Vagina (tissue), 2 donors: ENCODE measurements at regions not wholly inside any gene's neighbourhood (a gene's known extent, or its start where the extent isn't known, plus 50 kb on each side); places are given as distances from the start of the nearest gene placed in this dataset.
A peak's percentile ranks its signal among the peaks of the same experiment; 100 is the strongest.

ENCODE experiments used
- DNase-seq, 2 donors: peaks; one replicate each; pipeline ENCODE4 v3.0.0-alpha.2; 2017; ENCODE audit errors: extremely low spot score in 2 of 2
- H3K27ac ChIP-seq: fragments of 200-600 bp; sonication (generic); one replicate; pipeline ENCODE4 v1.5.1; 2019
- H3K27me3 ChIP-seq: fragments of 200-600 bp; sonication (generic); one replicate; pipeline ENCODE4 v1.5.1; 2019
- H3K36me3 ChIP-seq, 2 donors: fragments of 200-600 bp; sonication (generic); one replicate each; pipeline ENCODE4 v1.5.1; 2017 to 2019
- H3K4me1 ChIP-seq: fragments of 200-600 bp; sonication (generic); one replicate; pipeline ENCODE4 v1.5.1; 2019
- H3K4me3 ChIP-seq, 2 donors: fragments of 200-600 bp; sonication (generic); 1 replicate in 1 of 2; 2 replicates in 1 of 2; pipeline ENCODE4 v1.5.1; 2016 to 2019
- H3K9me3 ChIP-seq: fragments of 200-600 bp; sonication (generic); one replicate; pipeline ENCODE4 v1.5.1; 2019
- CTCF ChIP-seq, 3 experiments: fragments of 450-650 bp in 2 of 3; fragments of 200-600 bp in 1 of 3; sonication (generic) in 1 of 3; IDR thresholded peaks; one replicate each; pipeline ENCODE4 v1.5.1; 2017 to 2019; ENCODE audit warnings: antibody characterized with exemption in 3 of 3, mild to moderate bottlenecking in 2 of 3, moderate library complexity in 2 of 3
- POLR2A ChIP-seq, 2 donors: fragments of 450-650 bp; IDR thresholded peaks; one replicate each; pipeline ENCODE4 v1.6.1; 2017; ENCODE audit warnings: antibody characterized with exemption in 2 of 2, mild to moderate bottlenecking in 2 of 2, moderate library complexity in 2 of 2
- POLR2AphosphoS5 ChIP-seq, 2 donors: sonication (generic); formaldehyde crosslinking; IDR thresholded peaks; one replicate each; pipeline ENCODE4 v1.9.0; 2017; ENCODE audit warnings: antibody characterized with exemption in 2 of 2, mild to moderate bottlenecking in 2 of 2, low read depth in 1 of 2; ENCODE audit not compliant: insufficient read depth in 1 of 2
- intact Hi-C: fragments of 100-400 bp; cut with DNase I; formaldehyde crosslinking; loops from one replicate; pipeline ENCODE4 v1.15.1; 2023

GRCh38 chr20:58600756-58601155 is 50.3 kb upstream of the STX16 start:
- Histone ChIP-seq H3K9me3 (no peaks in the 10 kb centered on the region), H3K4me1 (peaks cover 26% of the 10 kb centered on the region), H3K27me3 (no peaks in the 10 kb centered on the region), H3K36me3 (no peaks in the 10 kb centered on the region), H3K27ac (no peak overlapping the region), H3K4me3 (no peak overlapping the region)
- intact Hi-C loops, result no loop called here
- TF ChIP-seq CTCF (IDR thresholded peaks at IDR 0.05) (no peak), POLR2AphosphoS5 (IDR thresholded peaks at IDR 0.05; ENCODE audit: insufficient read depth in 1 of 2, low read depth in 1 of 2) (no peak), POLR2A (IDR thresholded peaks at IDR 0.05) (no peak)
- DNase-seq, result no peak

- H3K27ac ChIP-seq, result no peak overlapping the region
- no peaks in the 10 kb centered on the region for H3K36me3 ChIP-seq
- TF ChIP-seq CTCF (IDR thresholded peaks at IDR 0.05), result no peak
- H3K27me3 ChIP-seq, result no peaks in the 10 kb centered on the region
- no peak overlapping the region for H3K4me3 ChIP-seq
- intact Hi-C loops, result no loop called here
- no peak for DNase-seq
- H3K9me3 ChIP-seq, result no peaks in the 10 kb centered on the region
- peaks cover 26% of the 10 kb centered on the region for H3K4me1 ChIP-seq
Observed at GRCh38 chr20:58599966-58600365, 51.1 kb upstream of the STX16 start.

- no peak for DNase-seq
- Histone ChIP-seq H3K36me3 (no peaks in the 10 kb centered on the region), H3K27me3 (no peaks in the 10 kb centered on the region), H3K4me3 (no peak overlapping the region), H3K27ac (no peak overlapping the region), H3K9me3 (no peaks in the 10 kb centered on the region), H3K4me1 (peaks cover 26% of the 10 kb centered on the region)
- intact Hi-C loops, result no loop called here
- no peak for TF ChIP-seq POLR2A (IDR thresholded peaks at IDR 0.05)
- TF ChIP-seq CTCF (IDR thresholded peaks at IDR 0.05), result no peak
- TF ChIP-seq POLR2AphosphoS5 (IDR thresholded peaks at IDR 0.05; ENCODE audit: insufficient read depth in 1 of 2, low read depth in 1 of 2), result no peak
Observed at GRCh38 chr20:58598211-58599015, 52.7 kb upstream of the STX16 start.

- intact Hi-C loops, result no loop called here
- no peak overlapping the region for H3K4me3 ChIP-seq
- no peaks in the 10 kb centered on the region for H3K36me3 ChIP-seq
- H3K27me3 ChIP-seq, result no peaks in the 10 kb centered on the region
- H3K4me1 ChIP-seq, result peaks cover 26% of the 10 kb centered on the region
- DNase-seq, result no peak
- no peaks in the 10 kb centered on the region for H3K9me3 ChIP-seq
- H3K27ac ChIP-seq, result peak overlapping the region; percentile 67
- TF ChIP-seq POLR2AphosphoS5 (IDR thresholded peaks at IDR 0.05; ENCODE audit: insufficient read depth in 1 of 2, low read depth in 1 of 2) (peak in 1 of 2 donors; percentile 20), CTCF (IDR thresholded peaks at IDR 0.05) (no peak), POLR2A (IDR thresholded peaks at IDR 0.05) (no peak)
Observed at GRCh38 chr20:58597249-58597891, 53.7 kb upstream of the STX16 start.

- Histone ChIP-seq H3K27me3 (no peaks in the 10 kb centered on the region), H3K4me1 (peaks cover 26% of the 10 kb centered on the region), H3K27ac (peak overlapping the region; percentile 67), H3K9me3 (no peaks in the 10 kb centered on the region), H3K4me3 (no peak overlapping the region), H3K36me3 (no peaks in the 10 kb centered on the region)
- intact Hi-C loops, result no loop called here
- TF ChIP-seq POLR2AphosphoS5 (IDR thresholded peaks at IDR 0.05; ENCODE audit: insufficient read depth in 1 of 2, low read depth in 1 of 2) (peak in 1 of 2 donors; percentile 16), POLR2A (IDR thresholded peaks at IDR 0.05) (no peak)
- DNase-seq, result no peak
Observed at GRCh38 chr20:58596750-58597248, 54.3 kb upstream of the STX16 start.
